ENCODE measurements at regions not wholly inside any gene's neighbourhood (a gene's known extent, or its start where the extent isn't known, plus 50 kb on each side); places are given as distances from the start of the nearest gene placed in this dataset.

GRCh38 chr6:55696501-55696900 lies 117.5 kb upstream of the HMGCLL1 start:
- H3K4me3 ChIP-seq (ENCODE audit: low read depth, low read length): no peak overlapping the region
- H3K4me1 ChIP-seq (ENCODE audit: control insufficient read depth, insufficient read depth, low read length): peaks cover 23% of the 10 kb centered on the region
- no peaks in the 10 kb centered on the region for H3K9me3 ChIP-seq (ENCODE audit: control insufficient read depth, insufficient read depth, low read length)
- no peaks in the 10 kb centered on the region for H3K27me3 ChIP-seq (ENCODE audit: control insufficient read depth, insufficient read depth, low read length)
- H3K27ac ChIP-seq (ENCODE audit: low read depth, low read length): no peak overlapping the region
- H3K36me3 ChIP-seq (ENCODE audit: control insufficient read depth, insufficient read depth, low read length): no peaks in the 10 kb centered on the region
- no peak overlapping the region for H3K9ac ChIP-seq (ENCODE audit: low read depth, low read length)

DNA sequence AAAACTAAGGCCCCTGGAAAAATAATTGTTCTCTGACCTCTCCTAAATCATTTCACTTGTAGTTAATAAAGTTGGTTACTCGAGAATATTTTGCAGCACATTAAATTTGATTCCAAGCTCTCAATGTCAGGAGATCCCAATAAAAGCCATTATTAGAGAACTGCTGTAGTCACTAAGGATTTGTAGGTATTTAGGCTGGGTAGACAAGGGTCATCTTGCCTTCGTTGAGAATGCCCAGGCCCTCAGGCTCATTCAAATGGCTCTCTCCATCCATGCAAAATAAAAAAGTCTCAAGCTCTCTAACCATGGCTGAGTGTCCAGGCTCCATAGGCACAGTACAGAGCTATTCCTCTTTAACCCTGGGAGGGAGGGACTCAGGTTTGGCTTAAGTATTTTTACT lies 117.0 kb upstream of the HMGCLL1 start:
- Histone ChIP-seq H3K4me3 (ENCODE audit: low read depth, low read length) (no peak overlapping the region), H3K4me1 (ENCODE audit: control insufficient read depth, insufficient read depth, low read length) (peaks cover 23% of the 10 kb centered on the region), H3K27me3 (ENCODE audit: control insufficient read depth, insufficient read depth, low read length) (no peaks in the 10 kb centered on the region), H3K9ac (ENCODE audit: low read depth, low read length) (no peak overlapping the region), H3K27ac (ENCODE audit: low read depth, low read length) (no peak overlapping the region), H3K36me3 (ENCODE audit: control insufficient read depth, insufficient read depth, low read length) (no peaks in the 10 kb centered on the region), H3K9me3 (ENCODE audit: control insufficient read depth, insufficient read depth, low read length) (no peaks in the 10 kb centered on the region)

- H3K27ac ChIP-seq (ENCODE audit: low read depth, low read length): peak overlapping the region; percentile 12
- no peaks in the 10 kb centered on the region for H3K27me3 ChIP-seq (ENCODE audit: control insufficient read depth, insufficient read depth, low read length)
- no peak overlapping the region for H3K4me3 ChIP-seq (ENCODE audit: low read depth, low read length)
- no peaks in the 10 kb centered on the region for H3K9me3 ChIP-seq (ENCODE audit: control insufficient read depth, insufficient read depth, low read length)
- no peak overlapping the region for H3K9ac ChIP-seq (ENCODE audit: low read depth, low read length)
- H3K4me1 ChIP-seq (ENCODE audit: control insufficient read depth, insufficient read depth, low read length): peaks cover 23% of the 10 kb centered on the region
- no peaks in the 10 kb centered on the region for H3K36me3 ChIP-seq (ENCODE audit: control insufficient read depth, insufficient read depth, low read length)
Observed at GRCh38 chr6:55694759-55695158, 115.8 kb upstream of the HMGCLL1 start.

DNA sequence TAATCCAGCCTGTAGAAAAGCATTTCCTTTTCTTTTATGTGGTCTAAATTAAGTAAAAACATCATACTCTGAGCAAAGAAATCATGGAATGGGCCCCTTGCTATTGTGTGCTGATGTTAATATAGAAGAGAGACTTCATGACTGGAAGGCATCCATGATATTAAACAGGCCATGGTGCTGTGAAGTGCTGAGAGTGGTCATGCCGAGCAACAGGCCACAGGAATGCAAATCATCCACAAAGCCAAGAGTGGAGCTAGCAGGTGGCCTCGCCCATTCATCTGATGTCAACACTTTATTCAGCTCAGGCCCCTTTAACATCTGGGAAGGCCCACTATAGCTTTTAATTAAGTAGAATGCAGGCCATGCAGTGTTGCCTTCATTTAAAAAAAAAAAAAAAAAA lies 115.2 kb upstream of the HMGCLL1 start:
- H3K4me3 ChIP-seq (ENCODE audit: low read depth, low read length): no peak overlapping the region
- no peaks in the 10 kb centered on the region for H3K36me3 ChIP-seq (ENCODE audit: control insufficient read depth, insufficient read depth, low read length)
- no peak overlapping the region for H3K9ac ChIP-seq (ENCODE audit: low read depth, low read length)
- H3K27ac ChIP-seq (ENCODE audit: low read depth, low read length): peak overlapping the region; percentile 38
- peaks cover 23% of the 10 kb centered on the region for H3K4me1 ChIP-seq (ENCODE audit: control insufficient read depth, insufficient read depth, low read length)
- no peaks in the 10 kb centered on the region for H3K27me3 ChIP-seq (ENCODE audit: control insufficient read depth, insufficient read depth, low read length)
- H3K9me3 ChIP-seq (ENCODE audit: control insufficient read depth, insufficient read depth, low read length): no peaks in the 10 kb centered on the region

DNA sequence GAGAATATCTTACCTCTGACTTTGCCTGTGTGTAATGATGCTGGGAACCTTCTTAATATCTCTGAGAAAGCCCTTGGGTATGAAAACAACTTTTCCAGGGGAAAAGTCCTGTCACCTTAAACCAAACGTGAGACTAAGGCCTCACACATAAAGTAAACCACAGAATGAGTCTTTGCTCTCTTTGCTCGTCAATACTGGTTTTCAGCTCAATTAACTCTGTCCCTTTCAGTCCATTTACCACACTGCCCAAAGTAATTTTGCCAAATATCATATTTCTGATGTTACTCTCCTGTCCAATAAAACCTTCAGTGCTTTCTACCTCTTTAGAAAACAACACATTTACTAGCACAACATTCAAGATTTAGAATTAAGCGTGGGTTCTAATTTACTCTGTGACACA lies 100.5 kb upstream of the HMGCLL1 start:
- Histone ChIP-seq H3K9me3 (ENCODE audit: control insufficient read depth, insufficient read depth, low read length) (peaks cover 17% of the 10 kb centered on the region), H3K4me1 (ENCODE audit: control insufficient read depth, insufficient read depth, low read length) (peaks cover 8% of the 10 kb centered on the region; the same call in 1 of the 2 replicates), H3K9ac (ENCODE audit: low read depth, low read length) (no peak overlapping the region), H3K36me3 (ENCODE audit: control insufficient read depth, insufficient read depth, low read length) (no peaks in the 10 kb centered on the region), H3K4me3 (ENCODE audit: low read depth, low read length) (no peak overlapping the region), H3K27me3 (ENCODE audit: control insufficient read depth, insufficient read depth, low read length) (no peaks in the 10 kb centered on the region), H3K27ac (ENCODE audit: low read depth, low read length) (no peak overlapping the region)

- Histone ChIP-seq H3K27ac (ENCODE audit: low read depth, low read length) (no peak overlapping the region), H3K36me3 (ENCODE audit: control insufficient read depth, insufficient read depth, low read length) (no peaks in the 10 kb centered on the region), H3K4me3 (ENCODE audit: low read depth, low read length) (no peak overlapping the region), H3K27me3 (ENCODE audit: control insufficient read depth, insufficient read depth, low read length) (no peaks in the 10 kb centered on the region), H3K4me1 (ENCODE audit: control insufficient read depth, insufficient read depth, low read length) (peaks cover 8% of the 10 kb centered on the region; the same call in 1 of the 2 replicates), H3K9me3 (ENCODE audit: control insufficient read depth, insufficient read depth, low read length) (peaks cover 8% of the 10 kb centered on the region), H3K9ac (ENCODE audit: low read depth, low read length) (no peak overlapping the region)
Observed at GRCh38 chr6:55678330-55679224, 99.6 kb upstream of the HMGCLL1 start.

DNA sequence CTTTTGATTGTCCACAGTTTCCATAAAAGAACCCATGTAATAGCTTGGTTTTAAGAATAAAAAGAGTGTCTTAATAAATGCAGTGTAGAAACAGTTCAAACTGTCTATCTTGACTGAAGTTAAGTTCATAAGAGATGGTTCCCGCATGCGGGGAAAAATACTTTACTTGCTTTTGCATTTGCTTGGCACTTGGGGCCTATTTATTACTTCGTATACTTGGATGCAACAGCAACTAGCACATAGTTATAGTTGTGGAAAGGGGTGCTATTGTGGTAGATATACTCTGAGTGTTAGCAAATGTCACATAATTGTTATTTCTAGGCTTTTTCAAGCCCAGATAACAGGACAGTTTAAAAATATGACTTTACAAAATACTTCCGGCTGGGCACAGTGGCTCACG lies 97.7 kb upstream of the HMGCLL1 start:
- no peaks in the 10 kb centered on the region for H3K27me3 ChIP-seq (ENCODE audit: control insufficient read depth, insufficient read depth, low read length)
- no peak overlapping the region for H3K4me3 ChIP-seq (ENCODE audit: low read depth, low read length)
- no peak overlapping the region for H3K27ac ChIP-seq (ENCODE audit: low read depth, low read length)
- no peak overlapping the region for H3K9ac ChIP-seq (ENCODE audit: low read depth, low read length)
- H3K36me3 ChIP-seq (ENCODE audit: control insufficient read depth, insufficient read depth, low read length): no peaks in the 10 kb centered on the region
- no peaks in the 10 kb centered on the region for H3K9me3 ChIP-seq (ENCODE audit: control insufficient read depth, insufficient read depth, low read length)
- H3K4me1 ChIP-seq (ENCODE audit: control insufficient read depth, insufficient read depth, low read length): peaks cover 8% of the 10 kb centered on the region; the same call in 1 of the 2 replicates

- Histone ChIP-seq H3K27ac (ENCODE audit: low read depth, low read length) (no peak overlapping the region), H3K9me3 (ENCODE audit: control insufficient read depth, insufficient read depth, low read length) (no peaks in the 10 kb centered on the region), H3K4me1 (ENCODE audit: control insufficient read depth, insufficient read depth, low read length) (peaks cover 15% of the 10 kb centered on the region; the same call in 1 of the 2 replicates), H3K27me3 (ENCODE audit: control insufficient read depth, insufficient read depth, low read length) (no peaks in the 10 kb centered on the region), H3K9ac (ENCODE audit: low read depth, low read length) (no peak overlapping the region), H3K36me3 (ENCODE audit: control insufficient read depth, insufficient read depth, low read length) (no peaks in the 10 kb centered on the region), H3K4me3 (ENCODE audit: low read depth, low read length) (no peak overlapping the region)
Observed at GRCh38 chr6:55675941-55676340, 96.9 kb upstream of the HMGCLL1 start.

DNA sequence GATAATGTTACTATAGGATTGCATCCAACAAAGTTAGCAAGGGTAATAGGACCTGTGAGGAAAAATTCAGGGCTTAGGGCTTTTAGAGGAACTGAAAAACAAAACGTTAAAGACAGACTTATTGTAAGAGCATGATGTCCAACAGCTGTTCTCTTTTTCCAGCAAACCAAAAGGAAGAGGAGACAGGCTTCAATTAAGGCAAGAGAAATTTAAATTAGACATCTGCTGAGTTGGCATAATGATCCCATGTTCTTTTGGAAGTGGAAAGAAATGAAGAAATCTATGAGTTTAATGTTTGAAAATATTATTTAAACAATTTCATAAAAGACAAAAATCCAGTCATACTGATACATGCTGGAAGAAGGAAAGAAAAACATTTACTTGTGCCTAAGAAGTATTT lies 95.7 kb upstream of the HMGCLL1 start:
- Histone ChIP-seq H3K27me3 (ENCODE audit: control insufficient read depth, insufficient read depth, low read length) (no peaks in the 10 kb centered on the region), H3K4me1 (ENCODE audit: control insufficient read depth, insufficient read depth, low read length) (peaks cover 15% of the 10 kb centered on the region; the same call in 1 of the 2 replicates)

DNA sequence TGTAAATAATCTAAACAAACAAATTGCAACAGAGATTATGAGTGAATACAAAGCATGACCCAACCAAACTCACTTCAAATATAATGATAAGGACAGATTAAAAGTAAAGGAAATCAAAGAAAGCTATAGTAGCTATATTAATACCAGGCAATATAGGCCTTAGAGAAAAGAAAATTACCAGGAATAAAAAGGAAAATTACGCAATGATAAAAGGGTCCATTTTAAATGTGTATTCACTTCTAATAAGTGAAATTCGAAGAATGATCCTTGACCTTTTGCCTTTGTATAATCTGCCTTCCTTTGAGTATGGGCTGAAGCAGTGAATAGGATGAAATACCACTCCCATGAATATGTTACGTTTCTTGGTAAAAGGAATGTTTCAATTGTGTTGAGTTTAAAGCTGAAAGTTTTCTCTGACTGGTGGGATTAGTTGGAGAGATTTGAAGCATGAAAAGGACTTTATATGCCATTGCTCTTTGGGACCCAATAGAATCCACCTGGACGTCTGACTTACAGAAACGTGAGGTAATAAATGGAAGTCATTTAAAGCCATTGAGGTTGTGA lies 91.9 kb upstream of the HMGCLL1 start:
- no peaks in the 10 kb centered on the region for H3K9me3 ChIP-seq (ENCODE audit: control insufficient read depth, insufficient read depth, low read length)
- H3K4me3 ChIP-seq (ENCODE audit: low read depth, low read length): no peak overlapping the region
- no peak overlapping the region for H3K27ac ChIP-seq (ENCODE audit: low read depth, low read length)
- no peak overlapping the region for H3K9ac ChIP-seq (ENCODE audit: low read depth, low read length)
- H3K4me1 ChIP-seq (ENCODE audit: control insufficient read depth, insufficient read depth, low read length): peaks cover 7% of the 10 kb centered on the region; the same call in 1 of the 2 replicates
- H3K27me3 ChIP-seq (ENCODE audit: control insufficient read depth, insufficient read depth, low read length): no peaks in the 10 kb centered on the region
- no peaks in the 10 kb centered on the region for H3K36me3 ChIP-seq (ENCODE audit: control insufficient read depth, insufficient read depth, low read length)

More for the DNA sequence above, 95.7 kb upstream of the HMGCLL1 start:
- no peak overlapping the region for H3K27ac ChIP-seq (ENCODE audit: low read depth, low read length)
- no peak overlapping the region for H3K4me3 ChIP-seq (ENCODE audit: low read depth, low read length)
- no peak overlapping the region for H3K9ac ChIP-seq (ENCODE audit: low read depth, low read length)
- H3K9me3 ChIP-seq (ENCODE audit: control insufficient read depth, insufficient read depth, low read length): no peaks in the 10 kb centered on the region
- H3K36me3 ChIP-seq (ENCODE audit: control insufficient read depth, insufficient read depth, low read length): no peaks in the 10 kb centered on the region

DNA sequence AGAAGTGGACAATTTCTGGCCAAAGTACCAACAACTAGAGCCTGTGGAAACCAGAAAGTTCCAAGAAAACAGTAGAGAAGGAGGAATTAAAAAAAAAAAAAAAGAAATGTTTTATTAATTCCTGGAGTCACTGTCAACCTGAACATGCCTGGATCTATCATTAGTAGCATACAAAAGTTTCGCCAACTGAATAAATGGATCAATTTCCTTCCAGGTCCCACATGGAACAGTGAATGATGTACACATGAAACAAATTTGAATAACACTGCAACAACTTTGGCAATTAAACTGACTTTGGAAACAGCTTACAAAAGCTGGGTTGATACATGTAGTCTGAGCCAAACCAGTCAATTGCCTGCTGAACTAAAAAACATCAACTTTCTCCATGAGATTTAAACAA lies 90.0 kb upstream of the HMGCLL1 start:
- H3K4me3 ChIP-seq (ENCODE audit: low read depth, low read length): no peak overlapping the region
- H3K9ac ChIP-seq (ENCODE audit: low read depth, low read length): no peak overlapping the region
- no peaks in the 10 kb centered on the region for H3K27me3 ChIP-seq (ENCODE audit: control insufficient read depth, insufficient read depth, low read length)
- peaks cover 7% of the 10 kb centered on the region; the same call in 1 of the 2 replicates for H3K4me1 ChIP-seq (ENCODE audit: control insufficient read depth, insufficient read depth, low read length)
- no peak overlapping the region for H3K27ac ChIP-seq (ENCODE audit: low read depth, low read length)
- H3K36me3 ChIP-seq (ENCODE audit: control insufficient read depth, insufficient read depth, low read length): no peaks in the 10 kb centered on the region
- no peaks in the 10 kb centered on the region; the same call in 1 of the 2 replicates for H3K9me3 ChIP-seq (ENCODE audit: control insufficient read depth, insufficient read depth, low read length)

Measured in HUES48 (cell line).